Dendritic cell treated with granulocyte-macrophage colony-stimulating factor and Interleukin-4, amounts not matched to agents 40 ng/mL and 50 ng/mL, for 4 days (primary cell): ENCODE measurements at regions not wholly inside any gene's neighbourhood (a gene's known extent, or its start where the extent isn't known, plus 50 kb on each side); places are given as distances from the start of the nearest gene placed in this dataset.
"Not testable (repeated sequence)": the region's sequence is repeated elsewhere in the genome, so short reads cannot be mapped to it uniquely, and the experiment has no call there.

Experiments used
- H3K27ac Mint-ChIP-seq: one replicate; pipeline ENCODE4 v1.8.0; 2022; ENCODE audit warnings: mild to moderate bottlenecking, mixed read lengths
- H3K27me3 Mint-ChIP-seq: one replicate; pipeline ENCODE4 v1.8.0; 2022; ENCODE audit warnings: mild to moderate bottlenecking, mixed read lengths
- H3K36me3 Mint-ChIP-seq: one replicate; pipeline ENCODE4 v1.8.0; 2022; ENCODE audit warnings: low read depth, mixed read lengths
- H3K4me1 Mint-ChIP-seq: one replicate; pipeline ENCODE4 v1.8.0; 2022; ENCODE audit warnings: low read depth, mixed read lengths
- H3K4me3 Mint-ChIP-seq: one replicate; pipeline ENCODE4 v1.8.0; 2022; ENCODE audit warnings: mild to moderate bottlenecking, moderate library complexity, mixed read lengths
- H3K9me3 Mint-ChIP-seq: one replicate; pipeline ENCODE4 v1.8.0; 2022; ENCODE audit warnings: mixed read lengths
- intact Hi-C: fragments of 100-400 bp; cut with micrococcal nuclease; formaldehyde crosslinking; loops from one replicate; pipeline ENCODE4 v1.15.0; 2022

- Mint-ChIP-seq H3K9me3 (peaks cover 11% of the 10 kb centered on the region), H3K36me3 (no peaks in the 10 kb centered on the region), H3K4me3 (peak overlapping the region; percentile 13), H3K27me3 (no peaks in the 10 kb centered on the region), H3K4me1 (peaks cover 70% of the 10 kb centered on the region), H3K27ac (peak overlapping the region; percentile 79)
- intact Hi-C loops = no loop called here
Measured at GRCh38 chr2:195536906-195537305, 120.1 kb upstream of the SLC39A10 start.

GRCh38 chr2:195535911-195536522 lies 121.0 kb upstream of the SLC39A10 start:
- Mint-ChIP-seq H3K4me3 (no peak overlapping the region), H3K9me3 (peaks cover 11% of the 10 kb centered on the region), H3K36me3 (no peaks in the 10 kb centered on the region), H3K27me3 (no peaks in the 10 kb centered on the region), H3K4me1 (peaks cover 65% of the 10 kb centered on the region), H3K27ac (peak overlapping the region; percentile 79)
- intact Hi-C loops = loop anchor here (2.0 kb wide), 1 partner anchor 123 kb away; no protein-coding TSS in a partner anchor

GRCh38 chr2:195534971-195535370 lies 122.1 kb upstream of the SLC39A10 start:
- Mint-ChIP-seq H3K9me3 (peaks cover 11% of the 10 kb centered on the region), H3K27me3 (no peaks in the 10 kb centered on the region), H3K36me3 (no peaks in the 10 kb centered on the region), H3K4me1 (peaks cover 65% of the 10 kb centered on the region), H3K4me3 (no peak overlapping the region), H3K27ac (peak overlapping the region; percentile 79)
- intact Hi-C loops = loop anchor here (2.0 kb wide), 1 partner anchor 124 kb away; no protein-coding TSS in a partner anchor

- peaks cover 7% of the 10 kb centered on the region for H3K9me3 Mint-ChIP-seq
- intact Hi-C loops = loop anchor here (2.0 kb wide), 1 partner anchor 125 kb away; no protein-coding TSS in a partner anchor
- no peaks in the 10 kb centered on the region for H3K36me3 Mint-ChIP-seq
- peaks cover 61% of the 10 kb centered on the region for H3K4me1 Mint-ChIP-seq
- no peaks in the 10 kb centered on the region for H3K27me3 Mint-ChIP-seq
- H3K4me3 Mint-ChIP-seq = no peak overlapping the region
- H3K27ac Mint-ChIP-seq = peak overlapping the region; percentile 79
Measured at GRCh38 chr2:195533771-195534642, 123.0 kb upstream of the SLC39A10 start.

GRCh38 chr2:195532628-195533271 lies 124.3 kb upstream of the SLC39A10 start:
- Mint-ChIP-seq H3K27ac (peak overlapping the region; percentile 71), H3K9me3 (no peaks in the 10 kb centered on the region), H3K27me3 (no peaks in the 10 kb centered on the region), H3K36me3 (no peaks in the 10 kb centered on the region), H3K4me1 (peaks cover 52% of the 10 kb centered on the region), H3K4me3 (peak overlapping the region; percentile 37)
- intact Hi-C loops = no loop called here

- Mint-ChIP-seq H3K4me3 (peak overlapping the region; percentile 37), H3K9me3 (no peaks in the 10 kb centered on the region), H3K27ac (peak overlapping the region; percentile 71), H3K4me1 (peaks cover 47% of the 10 kb centered on the region), H3K36me3 (no peaks in the 10 kb centered on the region), H3K27me3 (no peaks in the 10 kb centered on the region)
- intact Hi-C loops = no loop called here
Measured at GRCh38 chr2:195532255-195532627, 124.8 kb upstream of the SLC39A10 start.

- no peak overlapping the region for H3K4me3 Mint-ChIP-seq
- no peak overlapping the region for H3K27ac Mint-ChIP-seq
- peaks cover 42% of the 10 kb centered on the region for H3K4me1 Mint-ChIP-seq
- no peaks in the 10 kb centered on the region for H3K27me3 Mint-ChIP-seq
- no peaks in the 10 kb centered on the region for H3K36me3 Mint-ChIP-seq
- H3K9me3 Mint-ChIP-seq = no peaks in the 10 kb centered on the region
- intact Hi-C loops = no loop called here
Measured at GRCh38 chr2:195531754-195532153, 125.3 kb upstream of the SLC39A10 start.

- H3K27ac Mint-ChIP-seq, H3K4me1 Mint-ChIP-seq, H3K27me3 Mint-ChIP-seq, H3K36me3 Mint-ChIP-seq, H3K9me3 Mint-ChIP-seq, intact Hi-C loops, H3K4me3 Mint-ChIP-seq: not testable (repeated sequence)
Measured at GRCh38 chr2:195523242-195523641, 133.8 kb upstream of the SLC39A10 start.

GRCh38 chr2:195521589-195521988 lies 135.4 kb upstream of the SLC39A10 start:
- H3K4me3 Mint-ChIP-seq = no peak overlapping the region
- H3K9me3 Mint-ChIP-seq = peaks cover 1% of the 10 kb centered on the region
- H3K4me1 Mint-ChIP-seq = peaks cover 10% of the 10 kb centered on the region
- intact Hi-C loops = no loop called here
- no peaks in the 10 kb centered on the region for H3K36me3 Mint-ChIP-seq
- no peaks in the 10 kb centered on the region for H3K27me3 Mint-ChIP-seq
- H3K27ac Mint-ChIP-seq = no peak overlapping the region

- H3K27me3 Mint-ChIP-seq = no peaks in the 10 kb centered on the region
- intact Hi-C loops = no loop called here
- no peaks in the 10 kb centered on the region for H3K36me3 Mint-ChIP-seq
Measured at GRCh38 chr2:195520671-195521155, 136.3 kb upstream of the SLC39A10 start.

GRCh38 chr2:195515551-195515950 lies 141.5 kb upstream of the SLC39A10 start:
- H3K4me1 Mint-ChIP-seq = peaks cover under 1% of the 10 kb centered on the region
- no peak overlapping the region for H3K27ac Mint-ChIP-seq
- H3K9me3 Mint-ChIP-seq = peaks cover 6% of the 10 kb centered on the region
- no peaks in the 10 kb centered on the region for H3K36me3 Mint-ChIP-seq
- intact Hi-C loops = no loop called here
- no peaks in the 10 kb centered on the region for H3K27me3 Mint-ChIP-seq
- no peak overlapping the region for H3K4me3 Mint-ChIP-seq

More at GRCh38 chr2:195520671-195521155, 136.3 kb upstream of the SLC39A10 start:
- H3K4me1 Mint-ChIP-seq = peaks cover 10% of the 10 kb centered on the region
- H3K27ac Mint-ChIP-seq = peak overlapping the region; percentile 22
- peaks cover 6% of the 10 kb centered on the region for H3K9me3 Mint-ChIP-seq
- no peak overlapping the region for H3K4me3 Mint-ChIP-seq

GRCh38 chr2:195514365-195514764 lies 142.7 kb upstream of the SLC39A10 start:
- H3K27me3 Mint-ChIP-seq = no peaks in the 10 kb centered on the region
- intact Hi-C loops = no loop called here
- peaks cover 6% of the 10 kb centered on the region for H3K9me3 Mint-ChIP-seq
- no peak overlapping the region for H3K27ac Mint-ChIP-seq
- no peaks in the 10 kb centered on the region for H3K36me3 Mint-ChIP-seq
- peaks cover 8% of the 10 kb centered on the region for H3K4me1 Mint-ChIP-seq
- no peak overlapping the region for H3K4me3 Mint-ChIP-seq

GRCh38 chr2:195513119-195513518 lies 143.9 kb upstream of the SLC39A10 start:
- Mint-ChIP-seq H3K27me3 (no peaks in the 10 kb centered on the region), H3K27ac (no peak overlapping the region), H3K4me3 (no peak overlapping the region), H3K36me3 (no peaks in the 10 kb centered on the region), H3K9me3 (peaks cover 6% of the 10 kb centered on the region), H3K4me1 (peaks cover 17% of the 10 kb centered on the region)
- intact Hi-C loops = no loop called here

- Mint-ChIP-seq H3K9me3 (peaks cover 9% of the 10 kb centered on the region), H3K4me1 (peaks cover 17% of the 10 kb centered on the region), H3K4me3 (no peak overlapping the region), H3K27ac (no peak overlapping the region), H3K36me3 (no peaks in the 10 kb centered on the region), H3K27me3 (no peaks in the 10 kb centered on the region)
- intact Hi-C loops = no loop called here
Measured at GRCh38 chr2:195509551-195509950, 147.5 kb upstream of the SLC39A10 start.
